Stimulated activated CD8-positive, alpha-beta memory T cell treated with anti-CD3 and anti-CD28 coated beads, Interleukin-12 subunit alpha, Interleukin-12 subunit beta, amount 100 ng/mL, for 1 hour (primary cell): ENCODE measurements at regions not wholly inside any gene's neighbourhood (a gene's known extent, or its start where the extent isn't known, plus 50 kb on each side); places are given as distances from the start of the nearest gene placed in this dataset.

Experiments used
- DNase-seq: peaks from one replicate; pipeline ENCODE4 v3.0.0-alpha.2; 2020; ENCODE audit warnings: low read depth

- no peak for DNase-seq
These were observed 523.8 kb downstream of the EFNA5 start for GRCh38 chr5:107146901-107147300.

GRCh38 chr5:107135391-107135790, 535.3 kb downstream of the EFNA5 start:
- DNase-seq: no peak

- DNase-seq: no peak
These were observed 535.8 kb downstream of the EFNA5 start for GRCh38 chr5:107134931-107135330.

GRCh38 chr5:107129051-107129450, 541.7 kb downstream of the EFNA5 start:
- no peak for DNase-seq

- no peak for DNase-seq
These were observed 542.9 kb downstream of the EFNA5 start for GRCh38 chr5:107127878-107128277.

GRCh38 chr5:107126341-107126740, 544.4 kb downstream of the EFNA5 start:
- DNase-seq: no peak

- DNase-seq: no peak
These were observed 546.4 kb downstream of the EFNA5 start for GRCh38 chr5:107124376-107124775.

GRCh38 chr5:107123014-107123413, 547.7 kb downstream of the EFNA5 start:
- DNase-seq: no peak

GRCh38 chr5:107121793-107122519, 548.8 kb downstream of the EFNA5 start:
- DNase-seq: no peak

- DNase-seq: no peak
These were observed 551.1 kb downstream of the EFNA5 start for GRCh38 chr5:107119656-107120055.

- DNase-seq: no peak
These were observed 552.3 kb downstream of the EFNA5 start for GRCh38 chr5:107118184-107119019.

- DNase-seq: no peak
These were observed 558.5 kb downstream of the EFNA5 start for GRCh38 chr5:107112216-107112615.

GRCh38 chr5:107104040-107104995, 566.4 kb downstream of the EFNA5 start:
- DNase-seq: no peak

GRCh38 chr5:107103522-107103921, 567.2 kb downstream of the EFNA5 start:
- no peak for DNase-seq

GRCh38 chr5:107100121-107100520, 570.6 kb downstream of the EFNA5 start:
- no peak for DNase-seq

- DNase-seq: no peak
These were observed 571.2 kb downstream of the EFNA5 start for GRCh38 chr5:107099506-107099905.

GRCh38 chr5:107092695-107093094, 578.0 kb downstream of the EFNA5 start:
- no peak for DNase-seq

- DNase-seq: no peak
These were observed 580.2 kb downstream of the EFNA5 start for GRCh38 chr5:107090506-107090905.

GRCh38 chr5:107088907-107089306, 581.8 kb downstream of the EFNA5 start:
- DNase-seq: no peak

- no peak for DNase-seq
These were observed 585.2 kb downstream of the EFNA5 start for GRCh38 chr5:107085572-107085971.

- DNase-seq: no peak
These were observed 595.7 kb downstream of the EFNA5 start for GRCh38 chr5:107074996-107075395.

GRCh38 chr5:107072967-107073366, 597.8 kb downstream of the EFNA5 start:
- DNase-seq: no peak
